Vagina (tissue), 2 donors: ENCODE measurements at regions not wholly inside any gene's neighbourhood (a gene's known extent, or its start where the extent isn't known, plus 50 kb on each side); places are given as distances from the start of the nearest gene placed in this dataset.
"Not testable (repeated sequence)": the region's sequence is repeated elsewhere in the genome, so short reads cannot be mapped to it uniquely, and the experiment has no call there.

Experiments
- DNase-seq, 2 donors: peaks; one replicate each; pipeline ENCODE4 v3.0.0-alpha.2; 2017; ENCODE audit errors: extremely low spot score in 2 of 2
- H3K27ac ChIP-seq: fragments of 200-600 bp; sonication (generic); one replicate; pipeline ENCODE4 v1.5.1; 2019
- H3K27me3 ChIP-seq: fragments of 200-600 bp; sonication (generic); one replicate; pipeline ENCODE4 v1.5.1; 2019
- H3K36me3 ChIP-seq, 2 donors: fragments of 200-600 bp; sonication (generic); one replicate each; pipeline ENCODE4 v1.5.1; 2017 to 2019
- H3K4me1 ChIP-seq: fragments of 200-600 bp; sonication (generic); one replicate; pipeline ENCODE4 v1.5.1; 2019
- H3K4me3 ChIP-seq, 2 donors: fragments of 200-600 bp; sonication (generic); 1 replicate in 1 of 2; 2 replicates in 1 of 2; pipeline ENCODE4 v1.5.1; 2016 to 2019
- H3K9me3 ChIP-seq: fragments of 200-600 bp; sonication (generic); one replicate; pipeline ENCODE4 v1.5.1; 2019
- CTCF ChIP-seq, 3 experiments: fragments of 450-650 bp in 2 of 3; fragments of 200-600 bp in 1 of 3; sonication (generic) in 1 of 3; IDR thresholded peaks; one replicate each; pipeline ENCODE4 v1.5.1; 2017 to 2019; ENCODE audit warnings: antibody characterized with exemption in 3 of 3, mild to moderate bottlenecking in 2 of 3, moderate library complexity in 2 of 3
- POLR2A ChIP-seq, 2 donors: fragments of 450-650 bp; IDR thresholded peaks; one replicate each; pipeline ENCODE4 v1.6.1; 2017; ENCODE audit warnings: antibody characterized with exemption in 2 of 2, mild to moderate bottlenecking in 2 of 2, moderate library complexity in 2 of 2
- POLR2AphosphoS5 ChIP-seq, 2 donors: sonication (generic); formaldehyde crosslinking; IDR thresholded peaks; one replicate each; pipeline ENCODE4 v1.9.0; 2017; ENCODE audit warnings: antibody characterized with exemption in 2 of 2, mild to moderate bottlenecking in 2 of 2, low read depth in 1 of 2; ENCODE audit not compliant: insufficient read depth in 1 of 2
- intact Hi-C: fragments of 100-400 bp; cut with DNase I; formaldehyde crosslinking; loops from one replicate; pipeline ENCODE4 v1.15.1; 2023

- Histone ChIP-seq H3K36me3 (no peaks in the 10 kb centered on the region), H3K27ac (peak overlapping the region; percentile 13), H3K27me3 (no peaks in the 10 kb centered on the region), H3K4me1 (no peaks in the 10 kb centered on the region), H3K4me3 (no peak overlapping the region), H3K9me3 (no peaks in the 10 kb centered on the region)
- no peak for TF ChIP-seq POLR2AphosphoS5 (IDR thresholded peaks at IDR 0.05; ENCODE audit: insufficient read depth in 1 of 2, low read depth in 1 of 2)
- TF ChIP-seq POLR2A (IDR thresholded peaks at IDR 0.05) = no peak
- no peak for DNase-seq
- intact Hi-C loops = no loop called here
These were observed 64.4 kb upstream of the TRHDE start for GRCh38 chr12:72207486-72208409.

- Histone ChIP-seq H3K27me3 (no peaks in the 10 kb centered on the region), H3K9me3 (no peaks in the 10 kb centered on the region), H3K4me3 (no peak overlapping the region), H3K27ac (no peak overlapping the region), H3K36me3 (no peaks in the 10 kb centered on the region), H3K4me1 (no peaks in the 10 kb centered on the region)
- TF ChIP-seq POLR2A (IDR thresholded peaks at IDR 0.05) = no peak
- intact Hi-C loops = no loop called here
- DNase-seq = no peak
These were observed 63.1 kb upstream of the TRHDE start for GRCh38 chr12:72209086-72209485.

- Histone ChIP-seq H3K4me3 (no peak overlapping the region), H3K36me3 (no peaks in the 10 kb centered on the region), H3K9me3 (no peaks in the 10 kb centered on the region), H3K27me3 (no peaks in the 10 kb centered on the region), H3K4me1 (no peaks in the 10 kb centered on the region), H3K27ac (no peak overlapping the region)
- TF ChIP-seq POLR2A (IDR thresholded peaks at IDR 0.05) (no peak), POLR2AphosphoS5 (IDR thresholded peaks at IDR 0.05; ENCODE audit: insufficient read depth in 1 of 2, low read depth in 1 of 2) (no peak), CTCF (IDR thresholded peaks at IDR 0.05) (no peak)
- DNase-seq = no peak
- intact Hi-C loops = no loop called here
These were observed 58.0 kb upstream of the TRHDE start for GRCh38 chr12:72214163-72214562.

GRCh38 chr12:72215287-72215686, 56.9 kb upstream of the TRHDE start:
- H3K4me3 ChIP-seq, H3K27ac ChIP-seq, H3K36me3 ChIP-seq, intact Hi-C loops, H3K9me3 ChIP-seq, DNase-seq, H3K27me3 ChIP-seq, H3K4me1 ChIP-seq: not testable (repeated sequence)

GRCh38 chr12:72219937-72220336, 52.2 kb upstream of the TRHDE start:
- TF ChIP-seq POLR2A (IDR thresholded peaks at IDR 0.05) = no peak
- no peak for TF ChIP-seq POLR2AphosphoS5 (IDR thresholded peaks at IDR 0.05; ENCODE audit: insufficient read depth in 1 of 2, low read depth in 1 of 2)
- TF ChIP-seq CTCF (IDR thresholded peaks at IDR 0.05) = no peak
- intact Hi-C loops = no loop called here
- no peak for DNase-seq

More at GRCh38 chr12:72219937-72220336, 52.2 kb upstream of the TRHDE start:
- no peaks in the 10 kb centered on the region for H3K36me3 ChIP-seq
- no peaks in the 10 kb centered on the region for H3K27me3 ChIP-seq
- H3K4me3 ChIP-seq = no peak overlapping the region
- no peaks in the 10 kb centered on the region for H3K9me3 ChIP-seq
- no peak overlapping the region for H3K27ac ChIP-seq
- no peaks in the 10 kb centered on the region for H3K4me1 ChIP-seq
